IMR-90 (cell line): ENCODE measurements at regions not wholly inside any gene's neighbourhood (a gene's known extent, or its start where the extent isn't known, plus 50 kb on each side); places are given as distances from the start of the nearest gene placed in this dataset.

Experiments
- BHLHE40 ChIP-seq: fragments of 150-350 bp; IDR thresholded peaks from 2 replicates; pipeline ENCODE4 v1.6.1; 2016; ENCODE audit warnings: mild to moderate bottlenecking, low read depth, low read length
- CEBPB ChIP-seq: IDR thresholded peaks from 2 replicates; pipeline ENCODE4 v1.6.1; 2012; ENCODE audit warnings: low read depth, low read length, improper control_type of control experiment
- ELK1 ChIP-seq: fragments of 150-350 bp; IDR thresholded peaks from 2 replicates; pipeline ENCODE4 v1.6.1; 2016; ENCODE audit warnings: low read depth, mild to moderate bottlenecking, low read length, moderate library complexity, borderline replicate concordance
- MAFK ChIP-seq: IDR thresholded peaks from 2 replicates; pipeline ENCODE4 v1.6.1; 2012; ENCODE audit warnings: low read depth, low read length, improper control_type of control experiment
- MXI1 ChIP-seq: IDR thresholded peaks from 2 replicates; pipeline ENCODE4 v1.6.1; 2012; ENCODE audit warnings: low read depth, mild to moderate bottlenecking, low read length, moderate library complexity, borderline replicate concordance
- POLR2A ChIP-seq: IDR thresholded peaks from 2 replicates; pipeline ENCODE4 v1.6.1; 2012; ENCODE audit warnings: mild to moderate bottlenecking, low read depth, low read length
- RFX5 ChIP-seq: IDR thresholded peaks from 2 replicates; pipeline ENCODE4 v1.8.0; 2012; ENCODE audit warnings: low read depth, mild to moderate bottlenecking, low read length, moderate library complexity
- TF ChIP-seq, protein P1 (sequence below): fragments of 150-350 bp; IDR thresholded peaks from 2 replicates; pipeline ENCODE4 v1.6.1; 2017; ENCODE audit warnings: mild to moderate bottlenecking, antibody characterized with exemption, low read length, low read depth
- TF ChIP-seq, protein P2 (sequence below): conservative IDR thresholded peaks from 2 replicates; pipeline ENCODE4 v1.5.1; 2012; ENCODE audit warnings: mild to moderate bottlenecking, low read depth, low read length, improper control_type of control experiment

- TF ChIP-seq, protein P1, sequence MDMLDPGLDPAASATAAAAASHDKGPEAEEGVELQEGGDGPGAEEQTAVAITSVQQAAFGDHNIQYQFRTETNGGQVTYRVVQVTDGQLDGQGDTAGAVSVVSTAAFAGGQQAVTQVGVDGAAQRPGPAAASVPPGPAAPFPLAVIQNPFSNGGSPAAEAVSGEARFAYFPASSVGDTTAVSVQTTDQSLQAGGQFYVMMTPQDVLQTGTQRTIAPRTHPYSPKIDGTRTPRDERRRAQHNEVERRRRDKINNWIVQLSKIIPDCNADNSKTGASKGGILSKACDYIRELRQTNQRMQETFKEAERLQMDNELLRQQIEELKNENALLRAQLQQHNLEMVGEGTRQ: no peak
- TF ChIP-seq, protein P2, sequence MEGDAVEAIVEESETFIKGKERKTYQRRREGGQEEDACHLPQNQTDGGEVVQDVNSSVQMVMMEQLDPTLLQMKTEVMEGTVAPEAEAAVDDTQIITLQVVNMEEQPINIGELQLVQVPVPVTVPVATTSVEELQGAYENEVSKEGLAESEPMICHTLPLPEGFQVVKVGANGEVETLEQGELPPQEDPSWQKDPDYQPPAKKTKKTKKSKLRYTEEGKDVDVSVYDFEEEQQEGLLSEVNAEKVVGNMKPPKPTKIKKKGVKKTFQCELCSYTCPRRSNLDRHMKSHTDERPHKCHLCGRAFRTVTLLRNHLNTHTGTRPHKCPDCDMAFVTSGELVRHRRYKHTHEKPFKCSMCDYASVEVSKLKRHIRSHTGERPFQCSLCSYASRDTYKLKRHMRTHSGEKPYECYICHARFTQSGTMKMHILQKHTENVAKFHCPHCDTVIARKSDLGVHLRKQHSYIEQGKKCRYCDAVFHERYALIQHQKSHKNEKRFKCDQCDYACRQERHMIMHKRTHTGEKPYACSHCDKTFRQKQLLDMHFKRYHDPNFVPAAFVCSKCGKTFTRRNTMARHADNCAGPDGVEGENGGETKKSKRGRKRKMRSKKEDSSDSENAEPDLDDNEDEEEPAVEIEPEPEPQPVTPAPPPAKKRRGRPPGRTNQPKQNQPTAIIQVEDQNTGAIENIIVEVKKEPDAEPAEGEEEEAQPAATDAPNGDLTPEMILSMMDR: no peak
- TF ChIP-seq POLR2A (no peak), RFX5 (no peak), ELK1 (no peak), MAFK (no peak), MXI1 (no peak), CEBPB (no peak), BHLHE40 (no peak)
Measured at GRCh38 chr2:35931626-35932025, 424.0 kb upstream of the CRIM1 start.
